ENCODE measurements at regions not wholly inside any gene's neighbourhood (a gene's known extent, or its start where the extent isn't known, plus 50 kb on each side); places are given as distances from the start of the nearest gene placed in this dataset.

DNA sequence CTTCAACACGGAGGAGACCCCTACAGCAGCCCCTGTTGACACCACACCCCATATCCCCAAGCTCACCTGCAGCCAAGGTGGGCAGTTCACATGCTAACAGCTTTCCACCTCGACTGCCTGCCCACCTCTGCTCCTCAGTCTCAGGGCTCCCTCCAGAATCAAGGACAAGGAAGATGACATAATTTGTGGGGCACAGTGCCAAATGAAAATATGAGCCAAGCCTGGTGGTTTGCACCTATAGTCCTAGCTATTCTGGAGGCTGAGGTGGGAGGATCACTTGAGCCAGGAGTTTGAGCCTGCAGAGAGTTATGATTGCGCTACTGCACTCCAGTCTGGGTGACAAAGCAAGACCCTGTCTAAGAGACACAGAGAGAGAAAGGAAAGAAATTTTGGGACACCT, 516.3 kb downstream of the BCOR start:
- H3K36me3 ChIP-seq (ENCODE audit: insufficient read depth, low read length) = no peaks in the 10 kb centered on the region
- no peaks in the 10 kb centered on the region for H3K9me2 ChIP-seq (ENCODE audit: insufficient read depth, low read length)
- no peaks in the 10 kb centered on the region for H4K20me1 ChIP-seq (ENCODE audit: insufficient read depth)
- no peak overlapping the region for H3K4me2 ChIP-seq (ENCODE audit: low read length)
- H3K9ac ChIP-seq (ENCODE audit: low read length) = no peak overlapping the region
- no peak overlapping the region for H3K27ac ChIP-seq (ENCODE audit: low read length)
- TF ChIP-seq SMC3 (conservative IDR thresholded peaks at IDR 0.05; ENCODE audit: poor library complexity) = no peak
- TF ChIP-seq, protein P1, sequence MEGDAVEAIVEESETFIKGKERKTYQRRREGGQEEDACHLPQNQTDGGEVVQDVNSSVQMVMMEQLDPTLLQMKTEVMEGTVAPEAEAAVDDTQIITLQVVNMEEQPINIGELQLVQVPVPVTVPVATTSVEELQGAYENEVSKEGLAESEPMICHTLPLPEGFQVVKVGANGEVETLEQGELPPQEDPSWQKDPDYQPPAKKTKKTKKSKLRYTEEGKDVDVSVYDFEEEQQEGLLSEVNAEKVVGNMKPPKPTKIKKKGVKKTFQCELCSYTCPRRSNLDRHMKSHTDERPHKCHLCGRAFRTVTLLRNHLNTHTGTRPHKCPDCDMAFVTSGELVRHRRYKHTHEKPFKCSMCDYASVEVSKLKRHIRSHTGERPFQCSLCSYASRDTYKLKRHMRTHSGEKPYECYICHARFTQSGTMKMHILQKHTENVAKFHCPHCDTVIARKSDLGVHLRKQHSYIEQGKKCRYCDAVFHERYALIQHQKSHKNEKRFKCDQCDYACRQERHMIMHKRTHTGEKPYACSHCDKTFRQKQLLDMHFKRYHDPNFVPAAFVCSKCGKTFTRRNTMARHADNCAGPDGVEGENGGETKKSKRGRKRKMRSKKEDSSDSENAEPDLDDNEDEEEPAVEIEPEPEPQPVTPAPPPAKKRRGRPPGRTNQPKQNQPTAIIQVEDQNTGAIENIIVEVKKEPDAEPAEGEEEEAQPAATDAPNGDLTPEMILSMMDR (IDR thresholded peaks at IDR 0.05; ENCODE audit: poor library complexity, severe bottlenecking) = no peak
- TF ChIP-seq EP300 (conservative IDR thresholded peaks at IDR 0.05; ENCODE audit: poor library complexity, severe bottlenecking) = no peak
- TF ChIP-seq, protein P2, sequence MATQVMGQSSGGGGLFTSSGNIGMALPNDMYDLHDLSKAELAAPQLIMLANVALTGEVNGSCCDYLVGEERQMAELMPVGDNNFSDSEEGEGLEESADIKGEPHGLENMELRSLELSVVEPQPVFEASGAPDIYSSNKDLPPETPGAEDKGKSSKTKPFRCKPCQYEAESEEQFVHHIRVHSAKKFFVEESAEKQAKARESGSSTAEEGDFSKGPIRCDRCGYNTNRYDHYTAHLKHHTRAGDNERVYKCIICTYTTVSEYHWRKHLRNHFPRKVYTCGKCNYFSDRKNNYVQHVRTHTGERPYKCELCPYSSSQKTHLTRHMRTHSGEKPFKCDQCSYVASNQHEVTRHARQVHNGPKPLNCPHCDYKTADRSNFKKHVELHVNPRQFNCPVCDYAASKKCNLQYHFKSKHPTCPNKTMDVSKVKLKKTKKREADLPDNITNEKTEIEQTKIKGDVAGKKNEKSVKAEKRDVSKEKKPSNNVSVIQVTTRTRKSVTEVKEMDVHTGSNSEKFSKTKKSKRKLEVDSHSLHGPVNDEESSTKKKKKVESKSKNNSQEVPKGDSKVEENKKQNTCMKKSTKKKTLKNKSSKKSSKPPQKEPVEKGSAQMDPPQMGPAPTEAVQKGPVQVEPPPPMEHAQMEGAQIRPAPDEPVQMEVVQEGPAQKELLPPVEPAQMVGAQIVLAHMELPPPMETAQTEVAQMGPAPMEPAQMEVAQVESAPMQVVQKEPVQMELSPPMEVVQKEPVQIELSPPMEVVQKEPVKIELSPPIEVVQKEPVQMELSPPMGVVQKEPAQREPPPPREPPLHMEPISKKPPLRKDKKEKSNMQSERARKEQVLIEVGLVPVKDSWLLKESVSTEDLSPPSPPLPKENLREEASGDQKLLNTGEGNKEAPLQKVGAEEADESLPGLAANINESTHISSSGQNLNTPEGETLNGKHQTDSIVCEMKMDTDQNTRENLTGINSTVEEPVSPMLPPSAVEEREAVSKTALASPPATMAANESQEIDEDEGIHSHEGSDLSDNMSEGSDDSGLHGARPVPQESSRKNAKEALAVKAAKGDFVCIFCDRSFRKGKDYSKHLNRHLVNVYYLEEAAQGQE (IDR thresholded peaks at IDR 0.05; ENCODE audit: borderline replicate concordance) = no peak
- TF ChIP-seq EZH2 (IDR thresholded peaks at IDR 0.05; ENCODE audit: borderline replicate concordance, insufficient read depth, low read length, poor library complexity, severe bottlenecking) = no peak
- no peak for TF ChIP-seq RAD21 (conservative IDR thresholded peaks at IDR 0.05)
- TF ChIP-seq TAF1 (IDR thresholded peaks at IDR 0.05; ENCODE audit: low read depth) = no peak
- no peak for TF ChIP-seq MXI1 (conservative IDR thresholded peaks at IDR 0.05; ENCODE audit: poor library complexity, severe bottlenecking)
- TF ChIP-seq POLR2AphosphoS5 (IDR thresholded peaks at IDR 0.05) = no peak
- H3K27me3 ChIP-seq (ENCODE audit: insufficient read depth, low read depth, low read length) = no peaks in the 10 kb centered on the region
- no peaks in the 10 kb centered on the region for H3F3A ChIP-seq (ENCODE audit: insufficient read depth, low read length, poor library complexity, severe bottlenecking)
- H2AFZ ChIP-seq (ENCODE audit: low read depth, low read length) = no peak overlapping the region
- no peaks in the 10 kb centered on the region for H3K9me3 ChIP-seq (ENCODE audit: low read length)
- no peaks in the 10 kb centered on the region for H3K79me2 ChIP-seq (replicated peaks; ENCODE audit: insufficient read depth, low read length)
- no peak overlapping the region for H3K4me3 ChIP-seq (ENCODE audit: low read length)

DNA sequence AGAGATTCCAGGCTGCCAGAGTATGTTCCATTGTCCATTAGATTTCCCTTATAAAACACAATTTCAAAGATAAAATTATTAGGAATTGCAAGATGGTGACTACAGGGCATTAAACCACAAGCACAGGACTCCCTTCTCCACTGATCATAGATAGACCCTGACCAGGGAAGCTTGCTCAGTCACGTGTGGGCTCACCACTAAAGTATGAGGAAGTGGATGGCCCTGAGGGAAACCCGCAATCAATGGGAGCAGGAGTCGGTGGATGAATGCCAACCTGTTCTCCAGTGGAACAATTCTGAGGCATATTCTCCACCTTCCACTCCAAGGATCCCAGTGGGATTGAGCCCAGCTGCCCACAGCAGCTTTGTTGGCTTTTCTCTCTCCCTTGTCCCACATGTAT, 515.7 kb downstream of the BCOR start:
- Histone ChIP-seq H3K9ac (ENCODE audit: low read length) (no peak overlapping the region), H3K36me3 (ENCODE audit: insufficient read depth, low read length) (no peaks in the 10 kb centered on the region), H2AFZ (ENCODE audit: low read depth, low read length) (no peak overlapping the region), H3K27me3 (ENCODE audit: insufficient read depth, low read depth, low read length) (no peaks in the 10 kb centered on the region), H3K27ac (ENCODE audit: low read length) (no peak overlapping the region), H3K9me2 (ENCODE audit: insufficient read depth, low read length) (no peaks in the 10 kb centered on the region), H4K20me1 (ENCODE audit: insufficient read depth) (no peaks in the 10 kb centered on the region), H3F3A (ENCODE audit: insufficient read depth, low read length, poor library complexity, severe bottlenecking) (no peaks in the 10 kb centered on the region), H3K79me2 (replicated peaks; ENCODE audit: insufficient read depth, low read length) (no peaks in the 10 kb centered on the region), H3K4me2 (ENCODE audit: low read length) (no peak overlapping the region), H3K4me3 (ENCODE audit: low read length) (no peak overlapping the region), H3K9me3 (ENCODE audit: low read length) (no peaks in the 10 kb centered on the region)
- TF ChIP-seq, protein P1 (IDR thresholded peaks at IDR 0.05; ENCODE audit: poor library complexity, severe bottlenecking) = no peak
- TF ChIP-seq MXI1 (conservative IDR thresholded peaks at IDR 0.05; ENCODE audit: poor library complexity, severe bottlenecking) (no peak), RAD21 (conservative IDR thresholded peaks at IDR 0.05) (no peak), TAF1 (IDR thresholded peaks at IDR 0.05; ENCODE audit: low read depth) (no peak), EP300 (conservative IDR thresholded peaks at IDR 0.05; ENCODE audit: poor library complexity, severe bottlenecking) (no peak), POLR2AphosphoS5 (IDR thresholded peaks at IDR 0.05) (no peak), SMC3 (conservative IDR thresholded peaks at IDR 0.05; ENCODE audit: poor library complexity) (no peak), EZH2 (IDR thresholded peaks at IDR 0.05; ENCODE audit: borderline replicate concordance, insufficient read depth, low read length, poor library complexity, severe bottlenecking) (no peak)
- TF ChIP-seq, protein P2 (IDR thresholded peaks at IDR 0.05; ENCODE audit: borderline replicate concordance) = no peak
